Thoracic aorta (tissue), 2 donors: ENCODE measurements at regions not wholly inside any gene's neighbourhood (a gene's known extent, or its start where the extent isn't known, plus 50 kb on each side); places are given as distances from the start of the nearest gene placed in this dataset.

Source experiments
- ATAC-seq: fragments of 150-250 bp; one replicate; pipeline ENCODE4 v1.8.0; 2017; ENCODE audit warnings: low read depth; ENCODE audit not compliant: insufficient number of reproducible peaks, low FRiP score
- DNase-seq: peaks from one replicate; pipeline ENCODE4 v3.0.0-alpha.2; 2020; ENCODE audit warnings: low spot score
- H3K27ac ChIP-seq, 2 donors: fragments of 200-600 bp; sonication (generic); 1 replicate in 1 of 2; 2 replicates in 1 of 2; pipeline ENCODE4 v1.5.1; 2016; ENCODE audit warnings: mild to moderate bottlenecking in 2 of 2, moderate library complexity in 2 of 2
- H3K27me3 ChIP-seq: fragments of 200-600 bp; sonication (generic); replicated peaks from 2 replicates; pipeline ENCODE4 v1.6.0; 2016; ENCODE audit warnings: mild to moderate bottlenecking; ENCODE audit not compliant: insufficient read depth
- H3K36me3 ChIP-seq: fragments of 200-600 bp; sonication (generic); one replicate; pipeline ENCODE4 v1.5.1; 2016
- H3K4me1 ChIP-seq, 2 donors: fragments of 200-600 bp; sonication (generic); 1 replicate in 1 of 2; 2 replicates in 1 of 2; pipeline versions ENCODE4 v1.5.1 to v1.6.0; 2016; ENCODE audit warnings: low read depth in 2 of 2, mild to moderate bottlenecking in 1 of 2; ENCODE audit not compliant: control insufficient read depth in 1 of 2
- H3K4me3 ChIP-seq: fragments of 200-600 bp; sonication (generic); 2 replicates; pipeline ENCODE4 v1.5.1; 2016; ENCODE audit warnings: mild to moderate bottlenecking
- H3K9me3 ChIP-seq: fragments of 200-600 bp; sonication (generic); 2 replicates; pipeline ENCODE4 v1.5.1; 2016
- CTCF ChIP-seq: fragments of 200-600 bp; sonication (generic); IDR thresholded peaks from one replicate; pipeline ENCODE4 v1.5.1; 2019; ENCODE audit warnings: antibody characterized with exemption

DNA sequence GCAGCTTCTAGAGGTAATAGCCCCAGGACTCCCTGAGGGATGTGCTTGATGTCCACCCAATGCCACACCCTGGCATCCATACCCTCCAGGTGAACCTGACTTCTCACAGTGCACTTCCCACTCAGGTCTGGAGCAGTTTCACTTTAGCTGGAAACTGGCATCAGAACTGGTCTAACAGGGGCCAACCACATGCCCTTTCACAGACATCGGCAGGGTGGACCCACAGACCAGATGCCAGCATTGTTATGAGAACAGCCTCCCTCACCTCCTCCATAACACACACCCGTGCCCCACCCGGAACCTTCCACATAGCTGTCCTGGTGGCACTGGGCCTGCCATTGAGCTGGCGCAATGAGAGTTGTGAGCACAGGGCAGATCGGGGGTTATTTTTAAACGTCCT is 77.4 kb upstream of the GPR12 start:
- no peaks in the 10 kb centered on the region for H3K27me3 ChIP-seq
- H3K27ac ChIP-seq, result no peak overlapping the region
- DNase-seq, result no peak
- ATAC-seq, result no peak
- no peaks in the 10 kb centered on the region for H3K4me1 ChIP-seq
- H3K36me3 ChIP-seq, result no peaks in the 10 kb centered on the region
- H3K9me3 ChIP-seq, result no peaks in the 10 kb centered on the region
- H3K4me3 ChIP-seq, result no peak overlapping the region
- no peak for TF ChIP-seq CTCF

DNA sequence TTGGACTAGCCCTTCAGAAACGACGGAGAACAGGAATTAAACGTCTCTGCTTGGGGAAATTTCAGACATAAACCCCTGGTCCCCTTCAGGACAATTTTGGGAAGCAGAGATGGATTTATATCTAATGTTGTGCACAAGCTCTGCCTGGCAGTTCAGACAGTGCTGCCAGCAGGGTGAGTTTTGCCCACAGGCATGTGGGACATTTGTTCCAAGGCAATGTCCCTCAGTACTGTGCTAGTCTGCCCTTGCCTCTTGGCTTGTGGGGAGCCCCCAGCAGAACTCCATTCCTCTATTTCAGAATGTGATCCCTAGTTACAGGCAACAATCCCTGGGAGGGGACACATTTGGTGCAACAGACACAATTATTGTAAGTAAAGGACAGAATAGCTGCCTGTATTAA is 76.5 kb upstream of the GPR12 start:
- H3K4me3 ChIP-seq, result no peak overlapping the region
- no peaks in the 10 kb centered on the region for H3K9me3 ChIP-seq
- ATAC-seq (no peak), DNase-seq (no peak)
- no peaks in the 10 kb centered on the region for H3K36me3 ChIP-seq
- no peak for TF ChIP-seq CTCF
- no peaks in the 10 kb centered on the region for H3K27me3 ChIP-seq
- H3K27ac ChIP-seq, result no peak overlapping the region
- no peaks in the 10 kb centered on the region for H3K4me1 ChIP-seq

DNA sequence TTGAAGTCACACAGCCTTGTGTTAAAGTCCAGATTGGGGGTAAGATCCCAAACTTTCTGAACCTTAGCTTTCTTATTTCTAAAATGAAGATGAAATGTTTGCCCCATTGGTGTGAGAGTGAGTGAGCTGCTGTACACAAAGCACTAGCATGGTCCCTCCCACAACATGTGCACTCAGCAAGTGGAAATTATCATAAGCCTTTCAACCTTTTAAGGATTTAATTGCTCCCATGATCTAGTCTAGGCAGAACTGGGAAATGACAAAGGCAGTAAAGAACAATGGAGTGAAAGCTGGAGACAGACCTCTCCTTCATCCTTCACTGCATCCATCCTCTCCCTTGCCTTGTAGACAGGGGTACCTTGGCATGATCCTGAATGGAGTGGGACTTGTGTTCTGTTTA is 76.0 kb upstream of the GPR12 start:
- Histone ChIP-seq H3K27ac (no peak overlapping the region), H3K4me1 (no peaks in the 10 kb centered on the region), H3K4me3 (no peak overlapping the region), H3K27me3 (no peaks in the 10 kb centered on the region), H3K36me3 (no peaks in the 10 kb centered on the region), H3K9me3 (no peaks in the 10 kb centered on the region)
- ATAC-seq, result no peak
- no peak for TF ChIP-seq CTCF
- DNase-seq, result no peak

- no peaks in the 10 kb centered on the region for H3K9me3 ChIP-seq
- no peaks in the 10 kb centered on the region for H3K27me3 ChIP-seq
- no peak overlapping the region for H3K4me3 ChIP-seq
- DNase-seq (no peak), ATAC-seq (no peak)
- no peak for TF ChIP-seq CTCF
- H3K36me3 ChIP-seq, result no peaks in the 10 kb centered on the region
- no peak overlapping the region for H3K27ac ChIP-seq
- no peaks in the 10 kb centered on the region for H3K4me1 ChIP-seq
Observed at GRCh38 chr13:26834646-26835045, 74.1 kb upstream of the GPR12 start.

DNA sequence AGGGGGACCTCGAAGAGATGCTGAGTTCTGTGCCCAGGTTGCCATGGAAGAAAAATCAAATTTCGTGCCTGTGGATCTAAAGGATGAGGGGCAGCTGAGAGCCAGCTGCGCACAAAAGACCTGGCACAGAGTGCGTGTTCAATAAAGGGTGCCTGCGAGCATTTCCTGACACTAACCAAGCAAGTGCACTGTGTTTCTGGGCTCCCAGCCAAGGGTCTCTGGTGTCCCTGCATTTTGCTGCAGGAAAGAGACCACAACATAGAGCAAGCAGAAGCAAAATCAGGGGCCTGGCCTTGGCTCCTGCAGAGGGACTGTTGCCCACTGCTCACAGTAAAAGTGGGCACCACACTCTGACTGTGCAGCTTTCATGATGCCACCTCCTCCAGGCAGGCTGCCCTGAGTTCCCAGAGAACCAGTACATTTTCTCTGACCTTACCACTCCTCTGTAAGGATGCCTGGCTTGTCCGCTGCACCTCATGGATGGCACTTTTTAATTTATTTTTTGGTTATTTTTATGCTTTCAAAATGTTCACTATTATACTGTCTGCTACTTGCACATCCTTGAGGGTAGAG is 70.8 kb upstream of the GPR12 start:
- no peaks in the 10 kb centered on the region for H3K9me3 ChIP-seq
- ATAC-seq, result no peak
- no peaks in the 10 kb centered on the region for H3K36me3 ChIP-seq
- no peak overlapping the region for H3K27ac ChIP-seq
- no peaks in the 10 kb centered on the region for H3K4me1 ChIP-seq
- H3K4me3 ChIP-seq, result no peak overlapping the region
- no peak for TF ChIP-seq CTCF
- no peaks in the 10 kb centered on the region for H3K27me3 ChIP-seq
- no peak for DNase-seq
